ENCODE measurements at regions not wholly inside any gene's neighbourhood (a gene's known extent, or its start where the extent isn't known, plus 50 kb on each side); places are given as distances from the start of the nearest gene placed in this dataset.

GRCh38 chrX:16307950-16308349 lies 140.7 kb downstream of the MAGEB17 start:
- TF ChIP-seq CTCF (IDR thresholded peaks at IDR 0.05): no peak
- Mint-ChIP-seq H3K27ac (no peak overlapping the region), H3K27me3 (ENCODE audit: insufficient read depth) (no peaks in the 10 kb centered on the region; the same call in none of the 2 replicates), H3K36me3 (ENCODE audit: low read depth) (no peaks in the 10 kb centered on the region), H3K4me1 (ENCODE audit: low read depth) (no peaks in the 10 kb centered on the region), H3K9me3 (no peaks in the 10 kb centered on the region), H3K4me3 (no peak overlapping the region)
- no peak for DNase-seq

GRCh38 chrX:16308773-16309172 lies 141.5 kb downstream of the MAGEB17 start:
- Mint-ChIP-seq H3K27ac (no peak overlapping the region), H3K4me1 (ENCODE audit: low read depth) (no peaks in the 10 kb centered on the region), H3K9me3 (no peaks in the 10 kb centered on the region), H3K27me3 (ENCODE audit: insufficient read depth) (no peaks in the 10 kb centered on the region; the same call in none of the 2 replicates), H3K4me3 (no peak overlapping the region), H3K36me3 (ENCODE audit: low read depth) (no peaks in the 10 kb centered on the region)
- no peak for TF ChIP-seq CTCF (IDR thresholded peaks at IDR 0.05)
- no peak for DNase-seq

GRCh38 chrX:16310326-16310725 lies 143.0 kb downstream of the MAGEB17 start:
- DNase-seq: no peak
- no peak overlapping the region for H3K4me3 Mint-ChIP-seq
- no peaks in the 10 kb centered on the region; the same call in none of the 2 replicates for H3K27me3 Mint-ChIP-seq (ENCODE audit: insufficient read depth)
- H3K27ac Mint-ChIP-seq: no peak overlapping the region
- no peaks in the 10 kb centered on the region for H3K9me3 Mint-ChIP-seq
- H3K36me3 Mint-ChIP-seq (ENCODE audit: low read depth): no peaks in the 10 kb centered on the region
- H3K4me1 Mint-ChIP-seq (ENCODE audit: low read depth): no peaks in the 10 kb centered on the region
- no peak for TF ChIP-seq CTCF (IDR thresholded peaks at IDR 0.05)

- Mint-ChIP-seq H3K4me3 (no peak overlapping the region), H3K36me3 (ENCODE audit: low read depth) (no peaks in the 10 kb centered on the region), H3K4me1 (ENCODE audit: low read depth) (no peaks in the 10 kb centered on the region), H3K9me3 (no peaks in the 10 kb centered on the region), H3K27ac (no peak overlapping the region), H3K27me3 (ENCODE audit: insufficient read depth) (peaks cover 2% of the 10 kb centered on the region)
- no peak for TF ChIP-seq CTCF (IDR thresholded peaks at IDR 0.05)
- no peak for DNase-seq
These were observed 144.4 kb downstream of the MAGEB17 start for GRCh38 chrX:16311671-16312070.

- Mint-ChIP-seq H3K4me3 (no peak overlapping the region), H3K4me1 (ENCODE audit: low read depth) (no peaks in the 10 kb centered on the region), H3K9me3 (no peaks in the 10 kb centered on the region), H3K27me3 (ENCODE audit: insufficient read depth) (peaks cover 2% of the 10 kb centered on the region), H3K27ac (no peak overlapping the region), H3K36me3 (ENCODE audit: low read depth) (no peaks in the 10 kb centered on the region)
- no peak for DNase-seq
- no peak for TF ChIP-seq CTCF (IDR thresholded peaks at IDR 0.05)
These were observed 145.7 kb downstream of the MAGEB17 start for GRCh38 chrX:16312761-16313623.
